ENCODE measurements at regions not wholly inside any gene's neighbourhood (a gene's known extent, or its start where the extent isn't known, plus 50 kb on each side); places are given as distances from the start of the nearest gene placed in this dataset.

DNA sequence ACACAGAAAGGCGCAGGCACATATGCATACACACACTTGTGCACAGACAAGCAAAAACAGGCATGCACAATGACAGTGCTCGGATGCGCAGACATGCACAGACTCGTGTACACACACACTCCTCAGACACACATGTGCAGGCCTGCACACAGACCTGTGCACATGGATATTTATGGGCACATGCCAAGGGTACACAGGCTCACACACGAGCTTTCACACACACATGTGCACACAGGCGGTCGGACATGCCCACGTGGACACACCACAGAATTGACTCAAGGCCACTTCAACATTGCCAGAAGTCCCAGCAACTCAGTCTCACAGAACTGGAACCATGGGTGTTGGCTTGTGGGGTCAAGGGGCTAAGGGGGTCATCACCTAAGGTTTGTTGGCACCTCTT is 206.8 kb downstream of the URI1 start:
- no peak for DNase-seq (ENCODE audit: low read depth)
- no peak for TF ChIP-seq CTCF (IDR thresholded peaks at IDR 0.05; ENCODE audit: insufficient read depth, low read depth, low read length)
- H3K4me3 ChIP-seq (ENCODE audit: low read depth, low read length): no peak overlapping the region

DNA sequence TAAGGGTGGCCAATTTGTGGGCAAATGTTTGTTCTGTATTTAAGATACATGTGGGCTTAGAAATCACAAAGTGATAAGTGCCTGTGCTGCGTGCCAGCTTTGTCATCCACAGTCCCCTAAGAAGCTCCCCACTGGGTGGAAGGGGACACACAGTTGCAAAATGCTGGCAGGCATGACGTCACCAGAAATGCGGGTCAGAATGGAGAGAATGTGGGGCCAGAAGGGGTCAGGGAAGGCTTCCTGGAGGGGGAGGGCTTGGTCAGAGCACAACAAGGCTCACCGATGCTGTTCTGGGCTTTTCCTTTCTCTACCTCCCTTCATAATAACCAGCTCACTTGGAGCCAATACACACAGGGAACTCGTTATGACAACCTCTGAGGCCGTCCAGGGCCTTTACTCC is 207.3 kb downstream of the URI1 start:
- no peak overlapping the region for H3K4me3 ChIP-seq (ENCODE audit: low read depth, low read length)
- DNase-seq (ENCODE audit: low read depth): no peak
- TF ChIP-seq CTCF (IDR thresholded peaks at IDR 0.05; ENCODE audit: insufficient read depth, low read depth, low read length): no peak

- TF ChIP-seq CTCF (IDR thresholded peaks at IDR 0.05; ENCODE audit: insufficient read depth, low read depth, low read length): no peak
- no peak for DNase-seq (ENCODE audit: low read depth)
- no peak overlapping the region for H3K4me3 ChIP-seq (ENCODE audit: low read depth, low read length)
These were observed 208.6 kb downstream of the URI1 start for GRCh38 chr19:30150626-30151025.

- no peak for TF ChIP-seq CTCF (IDR thresholded peaks at IDR 0.05; ENCODE audit: insufficient read depth, low read depth, low read length)
- no peak for DNase-seq (ENCODE audit: low read depth)
- no peak overlapping the region for H3K4me3 ChIP-seq (ENCODE audit: low read depth, low read length)
These were observed 209.0 kb downstream of the URI1 start for GRCh38 chr19:30151081-30151480.

DNA sequence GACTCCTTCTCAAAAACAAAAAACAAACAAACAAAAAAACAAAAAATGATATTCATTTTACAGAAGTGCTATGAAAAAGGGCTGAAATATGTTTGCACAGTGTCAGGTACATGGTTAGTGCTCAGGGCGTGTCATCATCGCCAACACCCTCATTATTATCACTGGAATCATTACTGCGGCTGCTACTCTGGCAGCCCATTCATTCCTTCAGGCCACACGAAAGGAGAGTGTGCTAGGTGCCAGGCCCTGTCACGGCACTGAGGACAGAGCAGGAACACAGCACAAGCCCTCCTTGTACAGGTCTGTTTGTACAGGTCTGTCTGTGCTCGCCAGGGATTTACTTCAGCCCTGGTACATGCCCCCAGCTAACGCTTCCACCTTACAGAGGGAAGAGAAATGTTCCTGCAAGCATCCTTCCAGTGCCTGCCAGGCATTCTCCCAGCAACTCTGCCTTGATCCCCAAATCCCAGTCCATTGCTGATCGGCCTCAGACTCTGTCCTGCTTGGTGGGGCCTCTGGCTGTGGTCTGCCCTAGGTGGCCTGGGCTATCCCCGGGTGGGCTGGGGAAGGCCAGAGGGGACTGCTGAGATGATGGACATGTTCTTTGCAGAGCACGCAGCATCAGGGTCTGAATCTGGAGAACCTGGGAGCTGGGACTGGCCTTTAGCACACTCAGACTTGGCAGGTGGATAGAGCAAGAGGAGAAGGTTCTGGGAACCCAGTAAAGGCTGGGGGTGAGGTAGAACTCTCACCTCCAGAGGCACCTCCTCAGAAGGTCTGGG is 210.7 kb downstream of the URI1 start:
- no peak for TF ChIP-seq CTCF (IDR thresholded peaks at IDR 0.05; ENCODE audit: insufficient read depth, low read depth, low read length)
- no peak for DNase-seq (ENCODE audit: low read depth)
- no peak overlapping the region for H3K4me3 ChIP-seq (ENCODE audit: low read depth, low read length)

DNA sequence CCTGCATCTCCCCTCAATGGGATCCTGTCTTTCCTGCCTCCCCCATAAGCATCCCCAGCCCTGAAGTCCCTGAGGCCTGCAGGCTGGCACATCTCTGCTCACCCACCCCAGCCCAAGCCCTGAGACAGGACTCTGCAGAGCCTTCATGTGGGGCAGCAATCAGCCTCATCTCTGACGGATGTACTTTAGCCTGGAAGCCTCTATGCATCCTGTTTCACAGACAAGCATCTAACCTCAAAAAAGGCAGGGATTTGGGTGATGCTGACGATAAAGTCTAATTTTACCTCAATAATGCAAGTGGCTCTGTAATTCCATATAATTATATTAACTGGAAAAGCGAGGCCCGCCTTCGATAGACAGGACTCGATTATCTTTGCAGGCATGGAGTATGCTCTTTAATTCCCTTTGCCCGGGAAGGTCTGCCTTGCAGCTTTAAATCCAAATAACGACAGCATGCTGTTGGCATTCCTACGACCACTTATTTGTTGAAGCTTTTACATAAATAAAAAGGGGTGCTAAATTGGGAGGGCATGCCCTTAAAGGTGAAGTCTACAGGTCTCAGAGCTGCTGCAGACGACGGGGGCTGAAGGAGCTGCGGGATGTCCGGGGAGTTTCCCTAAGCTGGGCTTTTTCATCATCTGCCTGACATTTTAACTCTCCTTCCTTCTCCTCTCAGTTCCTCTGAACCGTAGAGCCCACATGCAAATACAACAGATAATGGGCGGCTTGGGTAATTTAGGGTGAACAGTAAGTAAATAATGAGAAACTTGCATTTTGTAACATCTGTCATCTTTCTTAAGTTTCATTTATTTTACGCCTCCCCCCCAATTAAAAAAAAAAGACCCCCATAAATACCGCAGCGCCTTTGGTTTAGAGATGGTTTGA is 211.5 kb downstream of the URI1 start:
- no peak for TF ChIP-seq CTCF (IDR thresholded peaks at IDR 0.05; ENCODE audit: insufficient read depth, low read depth, low read length)
- no peak for DNase-seq (ENCODE audit: low read depth)
- no peak overlapping the region for H3K4me3 ChIP-seq (ENCODE audit: low read depth, low read length)
